ENCODE measurements at regions not wholly inside any gene's neighbourhood (a gene's known extent, or its start where the extent isn't known, plus 50 kb on each side); places are given as distances from the start of the nearest gene placed in this dataset.

GRCh38 chr4:14496969-14497368 is 505.3 kb upstream of the CPEB2 start:
- no peak for TF ChIP-seq CTCF (IDR thresholded peaks at IDR 0.05)
- intact Hi-C loops (cut with DNase I; ENCODE audit: low total_unique reads) = no loop called here
- no peak for DNase-seq

GRCh38 chr4:14504162-14504561 is 498.1 kb upstream of the CPEB2 start:
- H3K27me3 ChIP-seq = no peaks in the 10 kb centered on the region
- H3K9me3 ChIP-seq = peaks cover 0 to 7% (median 0%) of the 10 kb centered on the region in 3 donors
- intact Hi-C loops (cut with DNase I; ENCODE audit: low total_unique reads) = no loop called here
- no peaks in the 10 kb centered on the region for H3K4me1 ChIP-seq
- no peak for TF ChIP-seq CTCF (IDR thresholded peaks at IDR 0.05)
- no peak for DNase-seq
- H3K27ac ChIP-seq = no peak overlapping the region
- H3K36me3 ChIP-seq = no peaks in the 10 kb centered on the region
- no peak overlapping the region for H3K4me3 ChIP-seq

More at GRCh38 chr4:14496969-14497368, 505.3 kb upstream of the CPEB2 start:
- Histone ChIP-seq H3K4me1 (no peaks in the 10 kb centered on the region), H3K36me3 (no peaks in the 10 kb centered on the region), H3K27ac (no peak overlapping the region), H3K4me3 (no peak overlapping the region), H3K27me3 (no peaks in the 10 kb centered on the region), H3K9me3 (peaks cover 0 to 7% (median 0%) of the 10 kb centered on the region in 3 donors)

- Histone ChIP-seq H3K4me1 (no peaks in the 10 kb centered on the region), H3K27me3 (no peaks in the 10 kb centered on the region)
- intact Hi-C loops (cut with DNase I; ENCODE audit: low total_unique reads) = no loop called here
These were observed 488.8 kb upstream of the CPEB2 start for GRCh38 chr4:14513471-14513870.

GRCh38 chr4:14515556-14515955 is 486.7 kb upstream of the CPEB2 start:
- H3K4me3 ChIP-seq = no peak overlapping the region
- TF ChIP-seq CTCF (IDR thresholded peaks at IDR 0.05) = no peak
- H3K4me1 ChIP-seq = no peaks in the 10 kb centered on the region
- intact Hi-C loops (cut with DNase I; ENCODE audit: low total_unique reads) = no loop called here
- no peaks in the 10 kb centered on the region for H3K9me3 ChIP-seq
- no peaks in the 10 kb centered on the region for H3K27me3 ChIP-seq
- no peaks in the 10 kb centered on the region for H3K36me3 ChIP-seq
- no peak for DNase-seq
- H3K27ac ChIP-seq = no peak overlapping the region

More at GRCh38 chr4:14513471-14513870, 488.8 kb upstream of the CPEB2 start:
- H3K36me3 ChIP-seq = no peaks in the 10 kb centered on the region
- H3K27ac ChIP-seq = no peak overlapping the region
- no peak overlapping the region for H3K4me3 ChIP-seq
- no peak for TF ChIP-seq CTCF (IDR thresholded peaks at IDR 0.05)
- no peak for DNase-seq
- H3K9me3 ChIP-seq = no peaks in the 10 kb centered on the region

GRCh38 chr4:14518136-14518535 is 484.1 kb upstream of the CPEB2 start:
- intact Hi-C loops (cut with DNase I; ENCODE audit: low total_unique reads) = no loop called here
- Histone ChIP-seq H3K27ac (no peak overlapping the region), H3K36me3 (no peaks in the 10 kb centered on the region), H3K4me1 (no peaks in the 10 kb centered on the region), H3K27me3 (no peaks in the 10 kb centered on the region), H3K4me3 (no peak overlapping the region), H3K9me3 (no peaks in the 10 kb centered on the region)
- no peak for TF ChIP-seq CTCF (IDR thresholded peaks at IDR 0.05)
- DNase-seq = no peak

- intact Hi-C loops (cut with DNase I; ENCODE audit: low total_unique reads) = no loop called here
- no peaks in the 10 kb centered on the region for H3K27me3 ChIP-seq
- H3K9me3 ChIP-seq = no peaks in the 10 kb centered on the region
- no peak overlapping the region for H3K4me3 ChIP-seq
- no peak for DNase-seq
- no peak for TF ChIP-seq CTCF (IDR thresholded peaks at IDR 0.05)
- H3K27ac ChIP-seq = no peak overlapping the region
- no peaks in the 10 kb centered on the region for H3K36me3 ChIP-seq
- H3K4me1 ChIP-seq = no peaks in the 10 kb centered on the region
These were observed 482.1 kb upstream of the CPEB2 start for GRCh38 chr4:14520171-14520570.

Data from tibial artery (tissue), 4 donors.